B cell (primary cell): ENCODE measurements at regions not wholly inside any gene's neighbourhood (a gene's known extent, or its start where the extent isn't known, plus 50 kb on each side); places are given as distances from the start of the nearest gene placed in this dataset.

Experiments
- ATAC-seq: fragments of 200-7000 bp; cut with Tn5 transposase; one replicate; pipeline ENCODE4 v1.10.0; 2021; ENCODE audit warnings: low read depth, mild to moderate bottlenecking, moderate number of reproducible peaks, moderate library complexity
- CTCF ChIA-PET: fragments of 350-600 bp; sonication (Branson Sonifier 250); formaldehyde crosslinking; loops from one replicate; lab custom pipeline; 2021; ENCODE audit warnings: antibody characterized with exemption, inconsistent platforms; lab: Charles Lee
- POLR2A ChIA-PET: fragments of 350-600 bp; sonication (Branson Sonifier 250); formaldehyde crosslinking; loops from one replicate; lab custom pipeline; 2021; ENCODE audit warnings: antibody characterized with exemption; lab: Charles Lee
- DNase-seq: peaks from one replicate; pipeline ENCODE4 v3.0.0; 2013
- H2AFZ ChIP-seq: 2 replicates; pipeline ENCODE4 v1.6.1; 2012; ENCODE audit warnings: mild to moderate bottlenecking, low read depth, low read length; ENCODE audit not compliant: insufficient read depth, poor library complexity, severe bottlenecking
- H3K27ac ChIP-seq, 2 donors: 1 replicate in 1 of 2; 2 replicates in 1 of 2; pipeline ENCODE4 v1.5.1; 2012 to 2013; ENCODE audit warnings: low read length in 2 of 2, mild to moderate bottlenecking in 2 of 2, moderate library complexity in 1 of 2
- H3K27me3 ChIP-seq, 4 experiments: fragments of 200-600 bp in 1 of 4; sonication (generic) in 1 of 4; replicated peaks in 1 of 4; 1 replicate in 2 of 4; 2 replicates in 2 of 4; pipeline versions ENCODE4 v1.6.1 to v1.7.0; 2013 to 2016; ENCODE audit warnings: low read length in 3 of 4, mild to moderate bottlenecking in 2 of 4, mixed read lengths in 1 of 4, moderate library complexity in 1 of 4; ENCODE audit not compliant: insufficient read depth in 4 of 4, control insufficient read depth in 3 of 4; ENCODE audit errors: control extremely low read depth in 1 of 4
- H3K36me3 ChIP-seq, 2 experiments: replicated peaks in 1 of 2; 1 replicate in 1 of 2; 2 replicates in 1 of 2; pipeline versions ENCODE4 v1.6.1 to v1.7.1; 2013; ENCODE audit warnings: low read length in 1 of 2; ENCODE audit not compliant: insufficient read depth in 2 of 2, control insufficient read depth in 1 of 2; ENCODE audit errors: control extremely low read depth in 1 of 2, extremely low read depth in 1 of 2
- H3K4me1 ChIP-seq, 2 donors: fragments of 200-600 bp in 1 of 2; sonication (generic) in 1 of 2; 1 replicate in 1 of 2; 2 replicates in 1 of 2; pipeline versions ENCODE4 v1.5.1 to v1.6.1; 2013 to 2017; ENCODE audit warnings: low read length in 2 of 2; ENCODE audit not compliant: control insufficient read depth in 2 of 2, insufficient read depth in 2 of 2
- H3K4me2 ChIP-seq: replicated peaks from 2 replicates; pipeline ENCODE3; 2012; ENCODE audit warnings: mild to moderate bottlenecking, low read depth, low read length; ENCODE audit not compliant: poor library complexity, severe bottlenecking
- H3K4me3 ChIP-seq, 5 experiments: fragments of 200-600 bp in 1 of 5; sonication (generic) in 1 of 5; 1 replicate in 3 of 5; 2 replicates in 2 of 5; pipeline versions ENCODE4 v1.5.1 to v1.7.0; 2011 to 2016; ENCODE audit warnings: low read length in 4 of 5, mild to moderate bottlenecking in 4 of 5, low read depth in 2 of 5, control low read depth in 1 of 5, moderate library complexity in 1 of 5; ENCODE audit not compliant: insufficient read depth in 1 of 5; ENCODE audit errors: control extremely low read depth in 1 of 5, extremely low read depth in 1 of 5
- H3K79me2 ChIP-seq: fragments of 200-600 bp; sonication (generic); one replicate; pipeline ENCODE4 v1.6.0; 2016; ENCODE audit warnings: low read length; ENCODE audit not compliant: control insufficient read depth, insufficient read depth
- H3K9ac ChIP-seq: fragments of 200-600 bp; sonication (generic); 2 replicates; pipeline ENCODE4 v1.6.1; 2017; ENCODE audit warnings: mild to moderate bottlenecking, low read length, moderate library complexity
- H3K9me3 ChIP-seq, 3 donors: one replicate each; pipeline versions ENCODE4 v1.6.1 to v1.7.1; 2013; ENCODE audit warnings: low read length in 2 of 3; ENCODE audit not compliant: control insufficient read depth in 2 of 3, insufficient read depth in 1 of 3; ENCODE audit errors: control extremely low read depth in 1 of 3
- H4K20me1 ChIP-seq: 2 replicates; pipeline ENCODE4 v1.6.0; 2012; ENCODE audit warnings: mild to moderate bottlenecking, low read length; ENCODE audit not compliant: insufficient read depth, control insufficient read depth, poor library complexity, severe bottlenecking
- H3K27ac Mint-ChIP-seq: one replicate; pipeline ENCODE4 v1.8.0; 2021; ENCODE audit warnings: mixed read lengths
- H3K27me3 Mint-ChIP-seq: one replicate; pipeline ENCODE4 v1.8.0; 2021; ENCODE audit warnings: mixed read lengths
- H3K4me1 Mint-ChIP-seq: one replicate; pipeline ENCODE4 v1.8.0; 2021; ENCODE audit warnings: mixed read lengths
- H3K4me3 Mint-ChIP-seq: one replicate; pipeline ENCODE4 v1.8.0; 2021; ENCODE audit warnings: mixed read lengths
- H3K9me3 Mint-ChIP-seq: one replicate; pipeline ENCODE4 v1.8.0; 2022; ENCODE audit warnings: mixed read lengths; ENCODE audit not compliant: insufficient read depth
- EZH2 ChIP-seq: IDR thresholded peaks from 2 replicates; pipeline ENCODE4 v1.6.1; 2012; ENCODE audit warnings: borderline replicate concordance, low read depth, mild to moderate bottlenecking, moderate library complexity, low read length; ENCODE audit not compliant: insufficient read depth, poor library complexity, severe bottlenecking
- WGBS: methylation state at CpG from one replicate; pipeline ENCODE4 v1.1.5; 2013; ENCODE audit warnings: missing lambda C conversion rate; ENCODE audit not compliant: insufficient coverage; 5-methylcytosine and 5-hydroxymethylcytosine counted together
- intact Hi-C: fragments of 100-400 bp; cut with micrococcal nuclease; formaldehyde crosslinking; loops from one replicate; pipeline ENCODE4 v1.10.0; 2022
- TF ChIP-seq, protein P1 (sequence below): fragments of 200-600 bp; IDR thresholded peaks from one replicate; pipeline ENCODE4 v1.8.0; 2022; ENCODE audit warnings: antibody characterized with exemption, mild to moderate bottlenecking

DNA sequence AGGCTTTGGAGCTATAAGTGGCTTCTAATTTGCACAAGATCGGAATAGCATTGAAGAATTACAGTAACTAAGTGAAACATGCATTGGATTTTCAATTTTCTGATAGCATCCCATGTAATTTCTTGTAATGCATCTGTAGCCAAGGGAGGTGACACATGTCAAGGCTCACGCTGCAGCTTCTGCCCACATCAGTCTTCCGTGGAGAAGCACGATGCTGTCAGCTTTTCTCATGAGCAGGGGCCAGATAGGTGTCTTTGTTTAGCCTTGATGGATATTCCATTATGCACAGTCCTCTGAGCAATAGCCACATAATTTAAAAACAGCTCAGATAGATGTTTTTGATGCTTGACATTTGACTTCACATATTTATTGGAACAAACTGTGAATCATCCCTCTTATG, 1046.9 kb upstream of the EEF2KMT start:
- H4K20me1 ChIP-seq, result no peaks in the 10 kb centered on the region
- H3K4me1 ChIP-seq, result no peaks in the 10 kb centered on the region
- TF ChIP-seq, protein P1, sequence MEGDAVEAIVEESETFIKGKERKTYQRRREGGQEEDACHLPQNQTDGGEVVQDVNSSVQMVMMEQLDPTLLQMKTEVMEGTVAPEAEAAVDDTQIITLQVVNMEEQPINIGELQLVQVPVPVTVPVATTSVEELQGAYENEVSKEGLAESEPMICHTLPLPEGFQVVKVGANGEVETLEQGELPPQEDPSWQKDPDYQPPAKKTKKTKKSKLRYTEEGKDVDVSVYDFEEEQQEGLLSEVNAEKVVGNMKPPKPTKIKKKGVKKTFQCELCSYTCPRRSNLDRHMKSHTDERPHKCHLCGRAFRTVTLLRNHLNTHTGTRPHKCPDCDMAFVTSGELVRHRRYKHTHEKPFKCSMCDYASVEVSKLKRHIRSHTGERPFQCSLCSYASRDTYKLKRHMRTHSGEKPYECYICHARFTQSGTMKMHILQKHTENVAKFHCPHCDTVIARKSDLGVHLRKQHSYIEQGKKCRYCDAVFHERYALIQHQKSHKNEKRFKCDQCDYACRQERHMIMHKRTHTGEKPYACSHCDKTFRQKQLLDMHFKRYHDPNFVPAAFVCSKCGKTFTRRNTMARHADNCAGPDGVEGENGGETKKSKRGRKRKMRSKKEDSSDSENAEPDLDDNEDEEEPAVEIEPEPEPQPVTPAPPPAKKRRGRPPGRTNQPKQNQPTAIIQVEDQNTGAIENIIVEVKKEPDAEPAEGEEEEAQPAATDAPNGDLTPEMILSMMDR, result no peak
- no peak for TF ChIP-seq EZH2
- no peak overlapping the region for H3K4me2 ChIP-seq
- no peaks in the 10 kb centered on the region for H3K36me3 ChIP-seq
- no peak for ATAC-seq
- 86% methylated on average over 3 of the region's 4 CpGs for whole genome bisulfite sequencing
- H3K27ac ChIP-seq, result no peak overlapping the region
- Mint-ChIP-seq H3K4me1 (no peaks in the 10 kb centered on the region), H3K4me3 (no peak overlapping the region), H3K9me3 (peaks cover 15% of the 10 kb centered on the region), H3K27me3 (no peaks in the 10 kb centered on the region), H3K27ac (no peak overlapping the region)
- H3K4me3 ChIP-seq, result no peak overlapping the region
- no peak overlapping the region for H3K9ac ChIP-seq
- no peak for DNase-seq
- intact Hi-C loops, result no loop called here
- ChIA-PET CTCF (no interaction called here), POLR2A (no interaction called here)
- H2AFZ ChIP-seq, result no peak overlapping the region
- H3K9me3 ChIP-seq, result peaks cover 0 to 7% (median 3%) of the 10 kb centered on the region in 3 donors
- H3K79me2 ChIP-seq, result no peaks in the 10 kb centered on the region
- H3K27me3 ChIP-seq, result no peaks in the 10 kb centered on the region

DNA sequence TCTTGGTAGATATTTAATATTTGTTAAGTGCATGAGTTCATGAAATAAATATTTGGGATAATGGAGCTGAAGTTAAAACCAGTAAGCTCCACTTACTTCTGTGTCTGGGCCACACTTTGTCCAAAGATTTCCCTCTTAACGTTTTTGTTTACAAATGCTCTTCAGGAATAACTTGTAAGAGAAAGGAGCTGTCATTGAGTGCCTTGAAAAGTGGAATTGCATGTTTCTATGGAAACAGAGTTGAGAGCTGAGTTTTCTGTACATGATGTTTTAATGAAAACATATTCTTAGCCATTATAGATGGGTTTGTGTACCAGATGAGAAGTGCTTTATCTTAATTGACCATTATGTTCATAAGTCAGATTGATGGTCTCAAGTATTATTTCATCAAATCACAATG, 1045.4 kb upstream of the EEF2KMT start:
- no peak overlapping the region for H2AFZ ChIP-seq
- CTCF ChIA-PET, result no interaction called here
- H3K9me3 ChIP-seq, result peaks cover 0 to 5% (median 3%) of the 10 kb centered on the region in 3 donors
- ATAC-seq (no peak), DNase-seq (no peak)
- WGBS, result no CpG with 5 or more reads among the region's 1 CpG
- H3K9ac ChIP-seq, result no peak overlapping the region
- H3K79me2 ChIP-seq, result no peaks in the 10 kb centered on the region
- no peaks in the 10 kb centered on the region for H4K20me1 ChIP-seq
- intact Hi-C loops, result no loop called here
- no peak overlapping the region for H3K27ac ChIP-seq
- POLR2A ChIA-PET, result no interaction called here
- no peaks in the 10 kb centered on the region for H3K4me1 ChIP-seq
- no peak overlapping the region for H3K27ac Mint-ChIP-seq
- no peaks in the 10 kb centered on the region for H3K27me3 Mint-ChIP-seq
- H3K9me3 Mint-ChIP-seq, result peaks cover 15% of the 10 kb centered on the region
- no peak overlapping the region for H3K4me2 ChIP-seq
- H3K4me3 Mint-ChIP-seq, result no peak overlapping the region
- H3K4me3 ChIP-seq, result no peak overlapping the region
- H3K36me3 ChIP-seq, result no peaks in the 10 kb centered on the region
- no peak for TF ChIP-seq EZH2
- TF ChIP-seq, protein P1, result no peak
- no peaks in the 10 kb centered on the region for H3K27me3 ChIP-seq
- no peaks in the 10 kb centered on the region for H3K4me1 Mint-ChIP-seq
